Stimulated activated naive CD8-positive, alpha-beta T cell treated with anti-CD3 and anti-CD28 coated beads, Interleukin-15, Interleukin-2, amounts not matched to agents 100 ng/mL and 50 ng/mL, for 24 hours (primary cell): ENCODE measurements at regions not wholly inside any gene's neighbourhood (a gene's known extent, or its start where the extent isn't known, plus 50 kb on each side); places are given as distances from the start of the nearest gene placed in this dataset.

Source experiments
- H3K27ac Mint-ChIP-seq: one replicate; pipeline ENCODE4 v1.8.0; 2021; ENCODE audit warnings: mild to moderate bottlenecking, mixed read lengths
- H3K27me3 Mint-ChIP-seq: one replicate; pipeline ENCODE4 v1.8.0; 2021; ENCODE audit warnings: mixed read lengths
- H3K36me3 Mint-ChIP-seq: one replicate; pipeline ENCODE4 v1.8.0; 2021; ENCODE audit warnings: low read depth, mixed read lengths
- H3K4me1 Mint-ChIP-seq: one replicate; pipeline ENCODE4 v1.8.0; 2021; ENCODE audit warnings: low read depth, mixed read lengths
- H3K4me3 Mint-ChIP-seq: one replicate; pipeline ENCODE4 v1.8.0; 2021; ENCODE audit warnings: mild to moderate bottlenecking, mixed read lengths
- H3K9me3 Mint-ChIP-seq: one replicate; pipeline ENCODE4 v1.8.0; 2021; ENCODE audit warnings: mixed read lengths

- peaks cover 5% of the 10 kb centered on the region for H3K27me3 Mint-ChIP-seq
Measured at GRCh38 chr11:19661827-19662226, 50.8 kb upstream of the NAV2 start.

GRCh38 chr11:19660076-19660475 is 52.6 kb upstream of the NAV2 start:
- no peaks in the 10 kb centered on the region for H3K36me3 Mint-ChIP-seq
- no peaks in the 10 kb centered on the region for H3K9me3 Mint-ChIP-seq
- H3K4me3 Mint-ChIP-seq = no peak overlapping the region
- H3K4me1 Mint-ChIP-seq = peaks cover 4% of the 10 kb centered on the region
- no peak overlapping the region for H3K27ac Mint-ChIP-seq
- peaks cover 5% of the 10 kb centered on the region for H3K27me3 Mint-ChIP-seq

More at GRCh38 chr11:19661827-19662226, 50.8 kb upstream of the NAV2 start:
- Mint-ChIP-seq H3K27ac (no peak overlapping the region), H3K9me3 (no peaks in the 10 kb centered on the region), H3K36me3 (no peaks in the 10 kb centered on the region), H3K4me1 (peaks cover 4% of the 10 kb centered on the region), H3K4me3 (no peak overlapping the region)

- Mint-ChIP-seq H3K9me3 (no peaks in the 10 kb centered on the region), H3K36me3 (no peaks in the 10 kb centered on the region), H3K27me3 (peaks cover 5% of the 10 kb centered on the region), H3K4me3 (no peak overlapping the region), H3K27ac (no peak overlapping the region), H3K4me1 (peaks cover 4% of the 10 kb centered on the region)
Measured at GRCh38 chr11:19659529-19659928, 53.1 kb upstream of the NAV2 start.

GRCh38 chr11:19658344-19658743 is 54.3 kb upstream of the NAV2 start:
- Mint-ChIP-seq H3K4me3 (no peak overlapping the region), H3K27me3 (peaks cover under 1% of the 10 kb centered on the region), H3K27ac (no peak overlapping the region), H3K4me1 (peaks cover 4% of the 10 kb centered on the region), H3K9me3 (no peaks in the 10 kb centered on the region), H3K36me3 (no peaks in the 10 kb centered on the region)

- Mint-ChIP-seq H3K27me3 (no peaks in the 10 kb centered on the region), H3K36me3 (no peaks in the 10 kb centered on the region), H3K27ac (no peak overlapping the region), H3K4me3 (no peak overlapping the region), H3K4me1 (peaks cover 4% of the 10 kb centered on the region), H3K9me3 (no peaks in the 10 kb centered on the region)
Measured at GRCh38 chr11:19656140-19656541, 56.5 kb upstream of the NAV2 start.

GRCh38 chr11:19652623-19653375 is 59.8 kb upstream of the NAV2 start:
- Mint-ChIP-seq H3K36me3 (no peaks in the 10 kb centered on the region), H3K9me3 (no peaks in the 10 kb centered on the region), H3K4me1 (no peaks in the 10 kb centered on the region), H3K4me3 (no peak overlapping the region), H3K27me3 (peaks cover 4% of the 10 kb centered on the region), H3K27ac (no peak overlapping the region)

GRCh38 chr11:19651653-19652052 is 61.0 kb upstream of the NAV2 start:
- H3K27me3 Mint-ChIP-seq = peaks cover 6% of the 10 kb centered on the region
- H3K9me3 Mint-ChIP-seq = no peaks in the 10 kb centered on the region
- H3K4me3 Mint-ChIP-seq = no peak overlapping the region
- H3K36me3 Mint-ChIP-seq = no peaks in the 10 kb centered on the region
- H3K4me1 Mint-ChIP-seq = no peaks in the 10 kb centered on the region
- no peak overlapping the region for H3K27ac Mint-ChIP-seq

- Mint-ChIP-seq H3K27ac (no peak overlapping the region), H3K4me3 (no peak overlapping the region), H3K27me3 (peaks cover 10% of the 10 kb centered on the region), H3K9me3 (no peaks in the 10 kb centered on the region), H3K4me1 (no peaks in the 10 kb centered on the region), H3K36me3 (no peaks in the 10 kb centered on the region)
Measured at GRCh38 chr11:19651028-19651427, 61.6 kb upstream of the NAV2 start.

- peaks cover 10% of the 10 kb centered on the region for H3K27me3 Mint-ChIP-seq
- no peaks in the 10 kb centered on the region for H3K9me3 Mint-ChIP-seq
- no peaks in the 10 kb centered on the region for H3K36me3 Mint-ChIP-seq
- H3K4me1 Mint-ChIP-seq = no peaks in the 10 kb centered on the region
- no peak overlapping the region for H3K4me3 Mint-ChIP-seq
- no peak overlapping the region for H3K27ac Mint-ChIP-seq
Measured at GRCh38 chr11:19650467-19650866, 62.2 kb upstream of the NAV2 start.

- Mint-ChIP-seq H3K4me3 (no peak overlapping the region), H3K9me3 (no peaks in the 10 kb centered on the region), H3K27ac (no peak overlapping the region), H3K36me3 (no peaks in the 10 kb centered on the region), H3K4me1 (no peaks in the 10 kb centered on the region), H3K27me3 (peaks cover 10% of the 10 kb centered on the region)
Measured at GRCh38 chr11:19649751-19650150, 62.9 kb upstream of the NAV2 start.

- Mint-ChIP-seq H3K36me3 (no peaks in the 10 kb centered on the region), H3K27ac (no peak overlapping the region), H3K4me3 (no peak overlapping the region), H3K9me3 (no peaks in the 10 kb centered on the region), H3K4me1 (no peaks in the 10 kb centered on the region), H3K27me3 (peaks cover 15% of the 10 kb centered on the region)
Measured at GRCh38 chr11:19648321-19648720, 64.3 kb upstream of the NAV2 start.

- no peak overlapping the region for H3K4me3 Mint-ChIP-seq
Measured at GRCh38 chr11:19647816-19648215, 64.8 kb upstream of the NAV2 start.

GRCh38 chr11:19646921-19647320 is 65.7 kb upstream of the NAV2 start:
- H3K9me3 Mint-ChIP-seq = no peaks in the 10 kb centered on the region
- H3K27ac Mint-ChIP-seq = no peak overlapping the region
- H3K4me1 Mint-ChIP-seq = no peaks in the 10 kb centered on the region
- H3K36me3 Mint-ChIP-seq = no peaks in the 10 kb centered on the region
- no peak overlapping the region for H3K4me3 Mint-ChIP-seq
- peaks cover 15% of the 10 kb centered on the region for H3K27me3 Mint-ChIP-seq

More at GRCh38 chr11:19647816-19648215, 64.8 kb upstream of the NAV2 start:
- no peaks in the 10 kb centered on the region for H3K9me3 Mint-ChIP-seq
- H3K27ac Mint-ChIP-seq = no peak overlapping the region
- no peaks in the 10 kb centered on the region for H3K4me1 Mint-ChIP-seq
- no peaks in the 10 kb centered on the region for H3K36me3 Mint-ChIP-seq
- peaks cover 15% of the 10 kb centered on the region for H3K27me3 Mint-ChIP-seq

- Mint-ChIP-seq H3K9me3 (no peaks in the 10 kb centered on the region), H3K36me3 (no peaks in the 10 kb centered on the region), H3K27ac (no peak overlapping the region), H3K4me1 (no peaks in the 10 kb centered on the region), H3K27me3 (peaks cover 15% of the 10 kb centered on the region), H3K4me3 (no peak overlapping the region)
Measured at GRCh38 chr11:19646308-19646707, 66.3 kb upstream of the NAV2 start.

- Mint-ChIP-seq H3K9me3 (no peaks in the 10 kb centered on the region), H3K4me1 (no peaks in the 10 kb centered on the region), H3K27ac (no peak overlapping the region), H3K27me3 (peaks cover 11% of the 10 kb centered on the region), H3K36me3 (no peaks in the 10 kb centered on the region), H3K4me3 (no peak overlapping the region)
Measured at GRCh38 chr11:19644316-19644715, 68.3 kb upstream of the NAV2 start.
